HEK293 (cell line): ENCODE measurements at regions not wholly inside any gene's neighbourhood (a gene's known extent, or its start where the extent isn't known, plus 50 kb on each side); places are given as distances from the start of the nearest gene placed in this dataset.

Experiments
- CTCF ChIA-PET: fragments of 350-600 bp; formaldehyde crosslinking; extraction: SDS; loops from one replicate; lab custom pipeline; 2021; ENCODE audit warnings: antibody characterized with exemption; lab: Yijun Ruan, JAX
- POLR2A ChIA-PET: fragments of 300-600 bp; formaldehyde crosslinking; extraction: SDS; loops from one replicate; lab custom pipeline; 2020; ENCODE audit warnings: antibody characterized with exemption, inconsistent platforms; lab: Yijun Ruan, JAX
- H3K27ac ChIP-seq: fragments of 200-500 bp; sonication (Bioruptor generic); 2 replicates; pipeline ENCODE4 v1.5.1; 2014; ENCODE audit warnings: low read depth, low read length, control low read depth, inconsistent platforms; ENCODE audit errors: extremely low read depth
- H3K36me3 ChIP-seq, 2 experiments: fragments of 200-500 bp in 1 of 2; sonication (Bioruptor generic) in 1 of 2; 1 replicate in 1 of 2; 2 replicates in 1 of 2; pipeline ENCODE4 v1.5.1; 2014 to 2017; ENCODE audit warnings: inconsistent platforms in 2 of 2, low read length in 2 of 2; ENCODE audit not compliant: control insufficient read depth in 2 of 2, insufficient read depth in 1 of 2
- H3K4me1 ChIP-seq: fragments of 200-500 bp; sonication (Bioruptor generic); 2 replicates; pipeline ENCODE4 v1.5.1; 2014; ENCODE audit warnings: mild to moderate bottlenecking, low read length, inconsistent platforms; ENCODE audit not compliant: control insufficient read depth, insufficient read depth
- H3K4me3 ChIP-seq: 2 replicates; pipeline ENCODE4 v1.5.1; 2011; ENCODE audit warnings: low read depth, mild to moderate bottlenecking, control low read depth, low read length, moderate library complexity
- H3K9me3 ChIP-seq: fragments of 200-500 bp; sonication (Bioruptor generic); 2 replicates; pipeline ENCODE4 v1.5.1; 2014; ENCODE audit warnings: low read depth, low read length, inconsistent platforms; ENCODE audit not compliant: control insufficient read depth, insufficient read depth
- BCL6B ChIP-seq: fragments of 450-650 bp; formaldehyde crosslinking; IDR thresholded peaks from 2 replicates; pipeline ENCODE4 v1.5.1; 2017; ENCODE audit warnings: missing biosample characterization, missing genetic modification characterization
- GLIS1 ChIP-seq: fragments of 450-650 bp; formaldehyde crosslinking; IDR thresholded peaks from 2 replicates; pipeline ENCODE4 v1.5.1; 2016; ENCODE audit warnings: missing biosample characterization, missing genetic modification characterization
- KLF16 ChIP-seq: fragments of 450-650 bp; formaldehyde crosslinking; IDR thresholded peaks from 2 replicates; pipeline ENCODE4 v1.5.1; 2017; ENCODE audit warnings: missing biosample characterization, missing genetic modification characterization
- REST ChIP-seq: fragments of 450-650 bp; formaldehyde crosslinking; IDR thresholded peaks from 2 replicates; pipeline ENCODE4 v1.5.1; 2016; ENCODE audit warnings: missing biosample characterization, missing genetic modification characterization
- SCRT2 ChIP-seq: fragments of 450-650 bp; formaldehyde crosslinking; IDR thresholded peaks from 2 replicates; pipeline ENCODE4 v1.5.1; 2016; ENCODE audit warnings: missing biosample characterization, missing genetic modification characterization
- ZBTB17 ChIP-seq: fragments of 450-650 bp; formaldehyde crosslinking; IDR thresholded peaks from 2 replicates; pipeline ENCODE4 v1.5.1; 2016; ENCODE audit warnings: missing biosample characterization, missing genetic modification characterization
- ZBTB21 ChIP-seq: fragments of 450-650 bp; formaldehyde crosslinking; IDR thresholded peaks from 2 replicates; pipeline ENCODE4 v1.5.1; 2017; ENCODE audit warnings: missing biosample characterization, missing genetic modification characterization
- ZNF26 ChIP-seq: fragments of 450-650 bp; formaldehyde crosslinking; IDR thresholded peaks from 2 replicates; pipeline ENCODE4 v1.5.1; 2016; ENCODE audit warnings: missing biosample characterization, missing genetic modification characterization
- ZNF664 ChIP-seq: fragments of 450-650 bp; formaldehyde crosslinking; IDR thresholded peaks from 2 replicates; pipeline ENCODE4 v1.5.1; 2016; ENCODE audit warnings: missing biosample characterization, missing genetic modification characterization
- ZNF701 ChIP-seq: fragments of 450-650 bp; formaldehyde crosslinking; IDR thresholded peaks from 2 replicates; pipeline ENCODE4 v1.5.1; 2016; ENCODE audit warnings: missing biosample characterization, missing genetic modification characterization
- TF ChIP-seq, protein P1 (sequence below): fragments of 450-650 bp; formaldehyde crosslinking; IDR thresholded peaks from 2 replicates; pipeline ENCODE4 v1.5.1; 2016; ENCODE audit warnings: missing biosample characterization, missing genetic modification characterization, borderline replicate concordance
- TF ChIP-seq, protein P2 (sequence below): fragments of 450-650 bp; formaldehyde crosslinking; IDR thresholded peaks from 2 replicates; pipeline ENCODE4 v1.5.1; 2016; ENCODE audit warnings: missing biosample characterization, missing genetic modification characterization
- TF ChIP-seq, protein P3 (sequence below): fragments of 450-650 bp; formaldehyde crosslinking; IDR thresholded peaks from 2 replicates; pipeline ENCODE4 v1.5.1; 2017; ENCODE audit warnings: missing biosample characterization, missing genetic modification characterization

DNA sequence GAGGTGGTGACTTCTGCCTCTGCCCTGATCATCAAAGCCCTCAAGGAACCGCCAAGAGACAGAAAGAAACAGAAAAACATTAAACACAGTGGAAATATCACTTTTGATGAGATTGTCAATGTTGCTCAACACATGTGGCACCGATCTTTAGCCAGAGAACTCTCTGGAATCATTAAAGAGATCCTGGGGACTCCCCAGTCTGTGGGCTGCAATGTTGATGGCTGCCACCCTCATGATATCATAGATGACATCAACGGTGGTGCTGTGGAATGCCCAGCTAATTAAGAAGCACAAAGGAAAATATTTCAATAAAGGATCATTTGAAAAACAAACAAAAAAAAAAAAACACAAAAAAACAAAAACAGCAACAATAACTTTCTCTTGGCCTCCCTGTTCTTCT lies 59.5 kb upstream of the TOMM7 start:
- Histone ChIP-seq H3K4me1 (no peaks in the 10 kb centered on the region), H3K9me3 (no peaks in the 10 kb centered on the region), H3K4me3 (no peak overlapping the region), H3K36me3 (no peaks in the 10 kb centered on the region), H3K27ac (no peak overlapping the region)
- POLR2A ChIA-PET: no interaction called here
- CTCF ChIA-PET: interaction anchor here (0.7 kb wide), 1 partner anchor 18 kb away, joined by 3 read pairs; no protein-coding TSS in a partner anchor
- TF ChIP-seq KLF16 (tag by site-specific recombination) (no peak), ZBTB21 (tag by site-specific recombination) (0 out of 2 replicates have a peak, but pooled peaks have one; percentile 29)

DNA sequence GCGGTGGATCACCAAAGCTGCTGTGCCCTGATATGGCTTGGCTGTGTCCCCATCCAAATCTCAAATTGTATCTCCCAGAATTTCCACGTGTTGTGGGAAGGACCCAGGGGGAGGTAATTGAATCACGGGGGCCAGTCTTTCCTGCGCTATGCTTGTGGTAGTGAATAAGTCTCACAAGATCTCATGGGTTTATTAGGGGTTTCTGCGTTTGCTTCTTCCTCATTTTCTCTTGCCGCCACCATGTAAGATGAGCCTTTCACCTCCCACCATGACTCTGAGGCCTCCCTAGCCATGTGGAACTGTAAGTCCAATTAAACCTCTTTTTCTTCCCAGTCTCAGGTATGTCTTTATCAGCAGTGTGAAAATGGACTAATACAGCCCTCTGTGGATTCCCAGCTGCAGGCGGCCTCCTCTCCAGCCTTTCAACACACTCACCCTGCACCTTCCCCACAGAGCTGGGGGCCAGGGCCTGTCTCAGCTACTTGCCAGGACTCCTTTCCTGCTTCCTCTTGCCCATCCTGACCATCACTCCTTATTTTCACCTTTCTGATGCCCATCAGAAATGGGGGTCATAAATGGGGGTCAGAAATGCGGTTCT lies 57.2 kb upstream of the TOMM7 start:
- Histone ChIP-seq H3K9me3 (no peaks in the 10 kb centered on the region), H3K27ac (no peak overlapping the region), H3K36me3 (no peaks in the 10 kb centered on the region), H3K4me3 (no peak overlapping the region), H3K4me1 (no peaks in the 10 kb centered on the region)
- TF ChIP-seq ZNF701 (tag by site-specific recombination) (no peak), GLIS1 (peak; percentile 60)
- TF ChIP-seq, protein P1, sequence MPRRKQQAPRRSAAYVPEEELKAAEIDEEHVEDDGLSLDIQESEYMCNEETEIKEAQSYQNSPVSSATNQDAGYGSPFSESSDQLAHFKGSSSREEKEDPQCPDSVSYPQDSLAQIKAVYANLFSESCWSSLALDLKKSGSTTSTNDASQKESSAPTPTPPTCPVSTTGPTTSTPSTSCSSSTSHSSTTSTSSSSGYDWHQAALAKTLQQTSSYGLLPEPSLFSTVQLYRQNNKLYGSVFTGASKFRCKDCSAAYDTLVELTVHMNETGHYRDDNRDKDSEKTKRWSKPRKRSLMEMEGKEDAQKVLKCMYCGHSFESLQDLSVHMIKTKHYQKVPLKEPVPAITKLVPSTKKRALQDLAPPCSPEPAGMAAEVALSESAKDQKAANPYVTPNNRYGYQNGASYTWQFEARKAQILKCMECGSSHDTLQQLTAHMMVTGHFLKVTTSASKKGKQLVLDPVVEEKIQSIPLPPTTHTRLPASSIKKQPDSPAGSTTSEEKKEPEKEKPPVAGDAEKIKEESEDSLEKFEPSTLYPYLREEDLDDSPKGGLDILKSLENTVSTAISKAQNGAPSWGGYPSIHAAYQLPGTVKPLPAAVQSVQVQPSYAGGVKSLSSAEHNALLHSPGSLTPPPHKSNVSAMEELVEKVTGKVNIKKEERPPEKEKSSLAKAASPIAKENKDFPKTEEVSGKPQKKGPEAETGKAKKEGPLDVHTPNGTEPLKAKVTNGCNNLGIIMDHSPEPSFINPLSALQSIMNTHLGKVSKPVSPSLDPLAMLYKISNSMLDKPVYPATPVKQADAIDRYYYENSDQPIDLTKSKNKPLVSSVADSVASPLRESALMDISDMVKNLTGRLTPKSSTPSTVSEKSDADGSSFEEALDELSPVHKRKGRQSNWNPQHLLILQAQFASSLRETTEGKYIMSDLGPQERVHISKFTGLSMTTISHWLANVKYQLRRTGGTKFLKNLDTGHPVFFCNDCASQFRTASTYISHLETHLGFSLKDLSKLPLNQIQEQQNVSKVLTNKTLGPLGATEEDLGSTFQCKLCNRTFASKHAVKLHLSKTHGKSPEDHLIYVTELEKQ (tag by site-specific recombination): no peak
- CTCF ChIA-PET: no interaction called here
- POLR2A ChIA-PET: no interaction called here

DNA sequence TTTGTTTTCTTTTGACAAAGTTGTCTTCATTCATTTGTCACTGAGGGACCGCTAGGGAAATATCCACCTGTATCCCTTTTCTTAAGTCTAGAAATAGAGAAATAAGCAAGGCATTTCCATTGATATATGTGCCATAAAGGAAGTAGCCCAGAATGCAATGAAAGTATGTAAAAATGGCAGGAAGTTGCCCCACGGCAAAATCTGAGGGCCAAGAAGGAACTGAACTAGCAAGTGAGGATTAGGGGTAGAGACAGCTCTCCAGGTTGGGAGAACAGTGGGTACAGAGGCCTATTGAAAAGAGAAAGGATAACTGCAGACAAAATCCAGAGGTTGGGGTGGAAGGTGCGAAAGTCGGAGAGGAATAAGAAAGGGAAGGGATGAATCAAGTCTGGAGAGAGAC lies 56.6 kb upstream of the TOMM7 start:
- ChIA-PET POLR2A (no interaction called here), CTCF (interaction anchor here (0.5 kb wide), 1 partner anchor 126 kb away, joined by 3 read pairs; no protein-coding TSS in a partner anchor)
- H3K36me3 ChIP-seq: no peaks in the 10 kb centered on the region
- no peak overlapping the region for H3K27ac ChIP-seq
- TF ChIP-seq ZNF26 (tag by site-specific recombination) (no peak), SCRT2 (no peak), KLF16 (tag by site-specific recombination) (no peak), ZNF664 (tag by site-specific recombination) (no peak)
- TF ChIP-seq, protein P2, sequence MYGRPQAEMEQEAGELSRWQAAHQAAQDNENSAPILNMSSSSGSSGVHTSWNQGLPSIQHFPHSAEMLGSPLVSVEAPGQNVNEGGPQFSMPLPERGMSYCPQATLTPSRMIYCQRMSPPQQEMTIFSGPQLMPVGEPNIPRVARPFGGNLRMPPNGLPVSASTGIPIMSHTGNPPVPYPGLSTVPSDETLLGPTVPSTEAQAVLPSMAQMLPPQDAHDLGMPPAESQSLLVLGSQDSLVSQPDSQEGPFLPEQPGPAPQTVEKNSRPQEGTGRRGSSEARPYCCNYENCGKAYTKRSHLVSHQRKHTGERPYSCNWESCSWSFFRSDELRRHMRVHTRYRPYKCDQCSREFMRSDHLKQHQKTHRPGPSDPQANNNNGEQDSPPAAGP (tag by site-specific recombination): no peak
- H3K4me3 ChIP-seq: no peak overlapping the region
- no peaks in the 10 kb centered on the region for H3K9me3 ChIP-seq
- H3K4me1 ChIP-seq: no peaks in the 10 kb centered on the region

- no peak overlapping the region for H3K4me3 ChIP-seq
- CTCF ChIA-PET: interaction anchor here (0.5 to 1.7 kb wide), 2 partner anchors 178 to 190 kb away, joined by 4 to 9 read pairs; no protein-coding TSS in a partner anchor
- no peak overlapping the region for H3K27ac ChIP-seq
- H3K36me3 ChIP-seq: no peaks in the 10 kb centered on the region
- H3K9me3 ChIP-seq: no peaks in the 10 kb centered on the region
- H3K4me1 ChIP-seq: no peaks in the 10 kb centered on the region
- POLR2A ChIA-PET: no interaction called here
- TF ChIP-seq, protein P3, sequence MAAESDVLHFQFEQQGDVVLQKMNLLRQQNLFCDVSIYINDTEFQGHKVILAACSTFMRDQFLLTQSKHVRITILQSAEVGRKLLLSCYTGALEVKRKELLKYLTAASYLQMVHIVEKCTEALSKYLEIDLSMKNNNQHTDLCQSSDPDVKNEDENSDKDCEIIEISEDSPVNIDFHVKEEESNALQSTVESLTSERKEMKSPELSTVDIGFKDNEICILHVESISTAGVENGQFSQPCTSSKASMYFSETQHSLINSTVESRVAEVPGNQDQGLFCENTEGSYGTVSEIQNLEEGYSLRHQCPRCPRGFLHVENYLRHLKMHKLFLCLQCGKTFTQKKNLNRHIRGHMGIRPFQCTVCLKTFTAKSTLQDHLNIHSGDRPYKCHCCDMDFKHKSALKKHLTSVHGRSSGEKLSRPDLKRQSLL: no peak
- TF ChIP-seq REST (tag by site-specific recombination) (no peak), ZBTB17 (tag by site-specific recombination) (no peak), BCL6B (tag by site-specific recombination) (no peak)
These were observed 54.5 kb upstream of the TOMM7 start for GRCh38 chr7:22876986-22877729.
